NOMO-1 treated with dmso at 0.1 percent for 144 hours (cell line): ENCODE measurements at regions not wholly inside any gene's neighbourhood (a gene's known extent, or its start where the extent isn't known, plus 50 kb on each side); places are given as distances from the start of the nearest gene placed in this dataset.
"Not testable (repeated sequence)": the region's sequence is repeated elsewhere in the genome, so short reads cannot be mapped to it uniquely, and the experiment has no call there.

Source experiments
- DNase-seq: peaks from one replicate; lab custom pipeline; 2025; ENCODE audit not compliant: unreplicated experiment; lab: John Stamatoyannopoulos, UW

DNA sequence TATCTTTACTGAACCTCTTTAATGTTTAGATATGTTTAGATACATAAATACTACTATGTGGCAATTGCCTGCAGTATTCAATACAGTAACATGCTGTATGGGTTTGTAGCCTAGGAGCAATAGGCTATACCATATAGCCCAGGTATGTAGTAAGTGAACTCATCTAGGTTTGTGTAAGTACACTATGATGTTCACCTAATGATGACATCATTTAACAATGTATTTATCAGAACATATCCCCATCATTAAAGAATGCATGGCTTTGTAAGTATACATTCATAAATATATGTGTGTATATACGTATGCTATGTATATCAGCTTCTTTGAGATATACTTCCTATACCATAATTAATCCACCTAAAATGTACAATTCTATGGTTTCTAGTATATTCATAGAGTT is 631.2 kb upstream of the MAN1A1 start:
- no peak for DNase-seq

DNA sequence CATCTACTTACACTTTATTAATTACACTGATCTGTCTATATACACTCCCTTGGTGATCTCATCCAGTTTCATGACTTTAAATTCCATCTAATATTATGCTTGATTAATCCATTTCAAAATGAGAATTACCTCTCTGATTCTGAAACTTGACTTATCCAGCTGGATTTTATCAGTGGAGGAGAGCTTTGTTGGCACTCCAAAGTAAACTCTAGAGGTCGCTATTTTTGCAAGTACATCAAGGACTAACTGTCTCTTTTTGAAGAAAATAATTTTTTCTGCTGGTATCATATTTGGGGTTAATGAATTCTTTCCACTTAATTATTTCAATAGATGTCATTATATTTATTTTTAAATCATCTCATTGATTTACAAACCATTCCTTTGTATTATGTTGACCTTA is 630.3 kb upstream of the MAN1A1 start:
- no peak for DNase-seq

DNA sequence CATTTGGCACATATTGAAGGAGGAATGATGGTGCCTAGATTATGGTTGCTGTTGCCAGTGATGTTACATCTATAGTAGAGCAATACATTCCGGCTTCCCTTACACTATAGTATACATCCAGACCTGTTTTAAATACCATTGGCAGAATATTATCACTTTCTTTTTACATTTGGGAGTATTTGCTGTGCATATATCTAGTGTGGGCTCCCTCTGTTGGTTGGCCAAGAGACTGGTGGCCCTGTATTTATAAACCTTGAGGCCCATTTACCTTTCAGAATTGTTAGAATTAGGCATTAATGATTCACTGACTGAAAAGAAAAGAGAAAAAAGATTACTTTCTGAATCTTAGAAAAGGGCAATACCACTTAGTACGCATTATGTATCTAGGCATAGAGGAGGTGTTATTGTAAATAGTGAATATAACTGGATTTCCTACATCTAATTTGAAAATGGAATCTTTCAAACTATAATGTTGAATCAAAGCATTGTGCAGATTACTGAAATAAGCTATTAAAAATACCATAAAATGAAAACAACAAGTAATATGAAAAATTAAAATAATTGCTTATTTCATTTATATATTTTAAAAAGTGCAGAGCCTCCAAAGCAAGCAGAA is 628.8 kb upstream of the MAN1A1 start:
- DNase-seq = no peak

DNA sequence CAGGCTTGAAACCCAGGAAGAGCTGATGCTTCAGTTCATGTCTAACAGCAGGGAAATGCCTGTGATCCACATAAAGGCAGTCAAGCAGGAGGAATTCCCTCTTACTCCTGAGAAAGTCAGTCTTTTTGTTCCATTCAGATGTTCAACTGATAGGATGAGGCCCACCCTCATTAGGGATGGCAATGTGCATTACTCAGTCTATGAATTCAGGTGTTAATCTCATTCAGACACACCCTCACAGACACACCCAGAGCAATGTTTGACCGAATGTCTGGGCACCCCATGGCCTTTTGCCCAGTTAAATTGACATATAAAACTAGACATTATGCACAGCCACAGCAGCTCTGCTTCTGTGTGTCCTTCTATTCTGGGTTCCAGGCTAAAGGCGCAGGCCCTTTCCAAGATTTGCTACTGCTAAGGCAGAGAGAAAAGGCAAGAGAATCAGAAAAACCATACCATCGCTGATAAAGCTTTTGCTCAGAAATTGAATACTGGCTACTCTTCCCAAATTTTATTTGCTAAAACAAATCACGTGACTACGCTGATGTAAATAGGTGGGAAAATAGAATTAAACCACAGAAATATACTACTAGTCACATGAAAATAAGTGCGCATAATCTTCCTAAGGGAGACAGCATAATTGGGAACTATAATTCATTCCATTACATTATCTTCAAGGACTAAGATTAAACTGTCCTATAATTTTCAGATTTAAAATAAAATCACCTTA is 625.0 kb upstream of the MAN1A1 start:
- no peak for DNase-seq

DNA sequence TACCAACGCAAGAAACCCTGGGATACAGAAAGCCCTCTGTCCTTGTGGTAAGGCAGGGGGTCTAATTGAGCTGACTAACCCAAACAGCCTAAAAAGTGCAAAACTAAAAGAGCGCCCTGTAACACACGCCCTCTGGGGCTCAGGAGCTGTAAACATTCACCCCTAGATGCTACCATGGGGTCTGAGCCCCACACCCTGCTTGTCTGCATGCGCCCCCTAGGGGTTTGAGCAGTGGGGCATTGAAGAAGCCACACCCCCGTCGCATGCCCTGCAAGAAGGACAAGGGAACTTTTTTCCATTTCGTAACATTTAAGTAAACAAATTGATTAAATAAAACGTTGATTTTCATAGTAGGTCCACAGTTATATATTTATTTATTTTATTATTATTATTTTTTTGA is 616.9 kb upstream of the MAN1A1 start:
- DNase-seq = no peak

DNA sequence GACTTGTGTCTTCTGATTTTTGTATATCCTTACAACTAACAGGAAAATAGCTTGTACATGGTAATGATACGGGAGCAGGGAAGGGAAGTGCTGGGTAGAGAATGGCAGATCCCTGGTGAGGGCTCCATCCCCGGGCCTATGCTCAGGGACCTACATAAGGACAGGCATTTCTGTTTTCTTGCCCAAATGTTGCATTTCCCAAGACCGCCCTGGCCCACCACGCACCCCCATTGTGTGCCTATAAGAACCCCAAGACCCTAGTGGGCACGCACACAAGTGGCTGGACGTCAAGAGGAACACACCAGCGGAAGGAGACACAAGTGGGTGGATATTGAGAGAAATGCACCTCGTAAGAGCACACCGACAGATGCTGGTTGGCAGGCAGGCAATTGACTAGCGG is 616.3 kb upstream of the MAN1A1 start:
- DNase-seq = no peak

DNA sequence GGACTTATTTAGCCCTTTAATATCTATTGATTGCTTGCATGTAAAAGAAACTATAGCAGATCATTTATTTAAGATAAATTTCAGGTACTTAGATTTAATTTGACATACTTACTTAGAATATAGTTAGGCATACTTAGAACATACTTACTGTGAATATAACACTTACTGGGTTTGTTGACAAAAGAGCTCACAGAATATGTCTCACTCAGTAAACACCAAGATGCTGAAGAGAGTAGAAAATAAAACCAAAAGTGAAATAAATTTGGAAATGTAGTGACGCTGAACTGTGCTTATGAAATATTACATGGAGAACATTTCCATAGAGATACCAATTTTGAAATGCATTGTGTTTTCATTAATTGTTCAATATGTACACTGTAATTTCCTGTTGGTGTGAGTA is 615.4 kb upstream of the MAN1A1 start:
- no peak for DNase-seq

DNA sequence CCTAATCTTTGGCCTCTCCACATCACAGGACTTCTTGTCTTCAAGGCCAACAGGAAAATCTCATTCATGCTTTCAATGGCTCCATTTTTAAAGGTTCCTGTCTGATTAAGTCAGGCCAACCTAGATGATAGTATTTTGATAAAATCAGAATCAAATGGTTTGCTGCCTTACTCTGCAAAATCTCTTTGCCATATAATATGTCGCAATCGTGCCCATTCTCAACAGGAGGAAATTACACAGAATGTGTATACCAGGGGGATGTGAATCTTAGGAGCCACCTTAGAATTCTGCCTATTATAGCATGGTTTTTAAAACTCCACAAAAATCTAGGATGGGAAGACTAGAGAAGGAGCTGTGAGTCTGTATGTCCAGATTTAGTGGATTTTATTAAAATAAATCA is 612.9 kb upstream of the MAN1A1 start:
- no peak for DNase-seq

DNA sequence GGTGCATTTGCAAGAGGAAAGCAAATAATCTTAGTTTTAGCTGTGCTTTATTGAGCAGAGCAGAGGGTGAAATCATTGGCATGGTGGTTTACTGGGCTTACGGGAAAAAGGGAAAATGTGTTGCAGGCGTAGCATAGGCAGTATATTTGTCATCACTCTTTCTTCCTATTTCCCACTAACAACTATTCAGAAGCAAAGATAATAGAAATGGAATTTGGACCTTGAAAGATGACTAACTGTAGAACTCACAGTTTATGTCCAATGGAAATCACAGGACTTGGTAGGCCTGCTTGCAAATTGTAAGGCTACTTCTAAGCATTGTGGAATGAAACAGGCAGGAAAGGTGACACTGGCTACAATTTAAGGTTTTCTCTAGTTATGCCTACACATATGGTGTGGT is 611.9 kb upstream of the MAN1A1 start:
- no peak for DNase-seq

DNA sequence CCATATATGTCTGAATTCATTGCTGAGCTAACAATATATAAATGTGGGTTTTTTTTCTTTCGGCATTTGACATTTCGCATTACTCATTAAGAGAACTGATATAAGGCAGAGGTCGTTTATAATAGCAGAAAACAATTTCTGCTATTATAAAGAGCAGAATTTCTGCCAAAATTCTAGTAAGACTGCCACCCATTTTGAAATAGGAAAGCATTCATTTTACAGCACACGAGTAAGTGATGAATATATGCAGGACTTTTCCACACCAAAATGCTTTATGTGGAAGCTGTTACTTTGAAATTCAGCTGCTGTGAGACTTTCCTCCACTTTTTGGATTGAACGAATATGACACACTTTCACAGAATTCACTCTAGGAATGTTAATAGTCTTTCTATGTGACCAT is 610.9 kb upstream of the MAN1A1 start:
- DNase-seq = no peak

DNA sequence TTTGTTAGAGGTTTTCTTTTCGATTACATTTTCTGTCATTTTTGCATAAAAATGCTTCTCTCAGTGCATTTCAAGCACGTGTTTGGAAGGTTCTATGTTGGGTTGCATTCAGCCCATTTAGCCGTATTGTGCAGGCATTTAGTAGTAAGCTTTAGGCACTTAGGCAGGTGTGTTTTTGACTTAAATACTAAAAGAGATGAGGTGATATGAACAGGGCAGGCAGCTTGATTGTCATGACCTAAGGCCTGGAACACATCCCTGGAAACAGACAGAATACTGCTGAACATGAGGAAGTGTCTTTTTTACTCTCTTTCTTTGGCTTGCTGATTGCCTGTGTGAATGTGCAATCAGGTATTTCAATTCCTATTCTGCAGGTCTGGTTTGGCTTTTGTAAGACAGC is 610.5 kb upstream of the MAN1A1 start:
- no peak for DNase-seq

DNA sequence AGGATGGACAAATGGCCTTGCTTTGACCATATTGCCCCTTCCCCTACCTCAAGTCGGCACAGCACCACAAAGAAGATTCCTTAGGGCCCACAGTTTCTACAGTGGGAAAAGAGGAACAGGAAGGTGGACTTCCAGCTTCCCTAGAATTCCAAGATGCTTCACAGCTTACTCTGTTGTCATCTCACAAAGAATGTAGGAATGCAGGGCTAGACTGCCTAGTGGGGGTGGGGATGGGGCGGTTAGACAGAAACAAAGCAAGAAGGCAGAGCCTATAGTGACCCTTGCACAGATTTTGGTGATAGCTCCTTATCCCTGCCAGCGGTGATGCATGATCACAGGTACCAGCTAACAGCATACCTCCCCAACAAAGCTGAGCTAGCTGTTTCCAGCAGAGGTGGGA is 607.6 kb upstream of the MAN1A1 start:
- no peak for DNase-seq

DNA sequence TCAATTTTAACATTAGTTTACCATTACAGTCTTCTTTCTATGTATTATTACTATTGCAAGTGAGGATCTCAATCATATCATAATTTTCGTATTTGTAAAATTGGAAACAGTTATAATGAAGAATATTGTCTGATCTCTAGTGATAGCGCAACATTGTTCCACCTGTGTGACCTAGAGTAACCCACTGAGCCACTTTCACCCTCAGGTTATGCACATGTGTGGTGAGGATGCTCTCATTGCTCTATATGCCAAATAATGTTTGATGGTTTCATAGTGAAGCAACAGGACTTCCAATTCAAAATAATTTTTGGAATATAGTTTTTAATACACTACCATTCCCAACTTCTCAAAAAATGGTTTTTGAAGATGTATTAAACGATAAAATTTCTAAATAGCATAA is 603.1 kb upstream of the MAN1A1 start:
- DNase-seq = no peak

DNA sequence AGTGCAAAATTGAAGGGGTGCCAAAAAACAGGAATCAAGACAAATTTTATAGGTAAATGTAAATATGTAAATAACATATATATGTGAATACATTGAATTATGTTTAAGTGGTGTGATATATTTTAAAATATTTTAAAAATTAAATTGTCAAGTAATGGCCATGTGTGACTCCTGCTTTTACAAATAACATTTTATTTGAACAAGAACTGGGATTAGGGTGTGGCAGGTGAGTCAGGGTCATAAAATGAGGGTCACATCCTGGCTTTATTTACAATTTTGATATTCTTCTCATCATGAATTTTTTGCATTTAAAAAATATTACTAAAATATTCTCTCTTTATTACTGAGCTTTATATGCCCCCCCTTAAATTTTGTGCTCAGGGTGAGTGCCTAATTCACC is 601.1 kb upstream of the MAN1A1 start:
- DNase-seq = no peak

DNA sequence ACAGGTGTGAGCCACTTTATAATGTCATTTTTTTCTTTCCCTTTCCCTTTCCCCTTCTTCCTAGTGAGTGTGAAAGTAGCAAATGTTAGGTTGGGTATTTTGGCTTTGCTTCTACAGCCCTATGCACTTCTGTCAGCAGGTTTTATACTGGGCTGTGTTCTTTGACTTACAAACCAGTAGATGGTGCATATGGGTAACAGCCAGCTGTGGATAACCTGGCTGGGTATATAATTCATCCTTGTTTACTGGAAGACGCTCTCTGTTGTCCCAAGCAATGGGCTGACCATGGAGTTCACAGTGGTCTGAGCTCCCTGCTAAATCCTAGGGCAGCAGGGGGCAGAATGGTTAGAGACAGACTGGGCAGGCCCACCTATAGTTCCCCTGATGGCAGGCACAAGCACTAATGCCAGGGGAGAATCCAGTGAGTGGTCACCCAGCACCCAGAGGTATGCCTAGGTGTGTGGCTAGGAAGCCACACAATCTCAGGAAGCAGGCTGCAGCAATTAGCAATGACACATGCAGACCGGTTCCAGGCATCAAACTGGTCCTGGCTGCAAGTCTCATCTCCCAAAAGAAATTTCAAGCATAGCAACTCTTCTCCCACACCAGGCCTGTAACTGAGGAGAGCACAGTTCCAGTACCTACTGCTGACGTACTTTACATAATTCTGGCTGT is 592.7 kb upstream of the MAN1A1 start:
- DNase-seq = no peak

DNA sequence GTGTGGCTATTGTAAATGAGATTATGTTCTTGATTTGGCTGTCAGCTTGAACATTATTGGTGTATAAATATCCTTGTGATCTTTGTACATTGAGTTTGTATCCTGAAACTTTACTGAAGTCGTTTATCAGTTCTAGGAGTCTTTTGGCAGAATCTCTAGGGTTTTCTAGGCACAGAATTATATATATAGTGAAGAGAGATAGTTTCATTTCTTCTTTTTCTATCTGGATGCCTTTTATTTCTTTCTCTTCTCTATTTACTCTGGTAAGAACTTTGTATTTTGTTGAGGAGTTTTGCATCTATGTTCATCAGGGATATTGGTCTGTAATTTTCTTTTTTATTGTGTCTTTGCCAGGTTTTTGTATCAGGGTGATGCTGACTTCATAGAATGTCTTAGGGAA is 589.2 kb upstream of the MAN1A1 start:
- no peak for DNase-seq

DNA sequence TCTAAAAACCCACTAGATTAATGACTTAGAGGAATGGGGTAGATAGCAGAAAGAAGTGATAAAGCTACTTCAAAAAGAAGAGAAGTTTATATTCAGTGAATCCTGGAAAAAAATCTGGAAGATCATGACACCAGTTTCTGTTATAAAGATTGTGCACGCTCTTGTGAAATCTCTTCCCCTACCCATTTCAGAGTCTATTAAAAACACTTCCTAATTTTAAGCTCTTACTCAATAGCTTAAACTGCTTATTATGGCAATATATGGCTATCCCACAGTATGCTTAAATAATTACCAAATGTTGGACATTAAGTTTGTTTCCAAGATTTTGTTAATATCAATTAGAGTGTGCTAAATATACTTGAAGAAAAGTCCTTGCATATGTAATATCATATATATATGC is 585.3 kb upstream of the MAN1A1 start:
- DNase-seq = peak; percentile 32

DNA sequence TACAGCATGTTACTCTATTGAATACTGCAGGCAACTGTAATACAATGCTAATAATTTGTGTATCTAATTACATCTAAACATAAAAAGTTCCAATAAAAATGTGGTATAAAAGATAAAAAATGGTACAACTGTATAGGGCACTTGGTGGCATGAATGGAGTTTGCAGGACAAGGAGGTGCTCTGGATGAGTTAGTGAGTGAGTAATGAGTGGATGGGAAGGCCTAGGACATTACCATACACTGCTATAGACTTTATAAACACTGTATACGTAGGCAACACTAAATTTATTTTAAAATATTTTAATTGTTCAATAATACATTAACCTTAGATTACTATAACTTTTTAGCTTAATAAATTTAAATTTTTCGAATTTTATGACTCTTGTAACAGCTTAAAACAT is 579.6 kb upstream of the MAN1A1 start:
- DNase-seq = no peak

DNA sequence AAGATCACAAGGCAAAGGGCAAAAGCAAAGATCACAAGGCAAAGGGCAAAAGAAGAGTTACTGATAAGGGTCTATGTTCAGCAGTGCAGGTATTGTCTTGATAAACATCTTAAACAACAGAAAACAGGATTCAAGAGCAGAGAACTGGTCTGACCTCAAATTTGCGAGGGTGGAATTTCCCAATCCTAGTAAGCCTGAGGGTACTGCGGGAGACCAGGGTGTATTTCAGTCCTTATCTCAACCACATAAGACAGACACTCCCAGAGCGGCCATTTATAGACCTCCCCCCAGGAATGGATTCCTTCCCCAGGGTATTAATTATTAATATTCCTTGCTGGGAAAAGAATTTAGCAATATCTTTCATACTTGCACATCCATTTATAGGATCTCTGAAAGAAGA is 575.3 kb upstream of the MAN1A1 start:
- DNase-seq = not testable (repeated sequence)

DNA sequence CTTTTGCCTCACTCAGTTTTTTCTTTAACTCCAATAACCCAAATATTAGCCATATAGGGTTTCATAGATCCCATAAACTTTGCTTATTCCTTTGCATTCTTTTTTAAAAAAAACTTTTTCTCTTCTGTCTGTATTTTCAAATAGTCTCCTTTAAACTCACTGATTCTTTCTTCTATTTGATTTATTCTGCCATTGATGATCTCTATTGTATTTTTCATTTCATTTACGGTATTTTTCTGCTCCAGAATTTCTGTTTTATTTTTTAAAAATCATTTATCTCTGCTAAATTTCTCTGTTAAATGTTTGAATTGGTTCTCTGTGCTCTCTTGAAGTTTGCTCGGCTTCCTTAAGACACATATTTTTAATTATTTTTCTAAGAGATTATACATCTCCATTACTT is 573.3 kb upstream of the MAN1A1 start:
- no peak for DNase-seq

DNA sequence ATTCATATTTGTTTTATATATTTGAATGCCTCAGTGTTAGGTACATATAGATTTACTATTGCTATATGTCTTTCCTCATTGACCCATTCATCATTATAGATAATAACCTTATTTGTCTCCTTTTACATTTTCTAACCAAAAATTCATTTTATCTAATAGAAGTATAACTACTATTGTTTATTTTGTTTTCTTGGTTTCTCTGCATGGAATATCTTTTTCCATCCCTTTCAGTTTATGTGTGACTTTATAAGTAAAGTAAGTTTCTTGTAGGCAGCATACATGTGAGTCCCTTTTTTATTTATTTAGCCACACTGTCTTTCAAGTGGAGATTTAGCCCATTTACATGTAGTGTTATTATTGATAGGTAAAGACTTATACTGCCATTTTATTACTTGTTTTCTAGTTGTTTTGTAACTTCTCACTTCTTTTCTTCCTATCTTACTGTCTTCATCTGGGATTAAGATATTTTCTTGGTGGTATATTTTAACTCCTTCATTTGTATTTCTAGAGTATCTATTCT is 572.0 kb upstream of the MAN1A1 start:
- no peak for DNase-seq

DNA sequence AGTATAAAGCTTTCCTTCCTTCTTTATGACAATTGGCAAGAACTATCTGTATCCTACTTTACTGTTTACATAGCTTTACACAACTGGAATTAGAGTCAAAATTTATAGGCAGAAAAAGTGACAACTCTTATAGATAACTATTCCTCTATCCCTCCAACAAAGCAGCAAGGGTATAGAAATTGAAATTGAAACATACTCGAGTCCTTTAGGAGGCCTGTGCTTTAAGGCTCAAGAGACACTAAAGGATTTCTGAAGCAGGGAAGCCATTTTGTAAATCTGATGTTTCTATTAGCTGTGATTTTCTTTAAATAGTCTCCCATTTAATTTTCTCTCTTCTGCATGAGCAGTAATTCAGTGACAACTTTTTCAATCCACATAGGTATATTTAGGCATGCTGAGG is 567.6 kb upstream of the MAN1A1 start:
- DNase-seq = no peak
